Activated CD8-positive, alpha-beta T cell treated with anti-CD3 and anti-CD28 coated beads, Interleukin-2, amount 10 ng/mL, durations not matched to agents 7 days and 5 days (primary cell): ENCODE measurements at regions not wholly inside any gene's neighbourhood (a gene's known extent, or its start where the extent isn't known, plus 50 kb on each side); places are given as distances from the start of the nearest gene placed in this dataset.
A peak's percentile ranks its signal among the peaks of the same experiment; 100 is the strongest.

Source experiments
- ATAC-seq: fragments of 150-1000 bp; cut with Tn5 transposase; one replicate; pipeline ENCODE4 v1.10.0; 2021; ENCODE audit warnings: moderate library complexity
- CTCF ChIA-PET: fragments of 350-600 bp; sonication (Branson Sonifier 250); formaldehyde crosslinking; loops from one replicate; lab custom pipeline; 2021; ENCODE audit warnings: antibody characterized with exemption; lab: Charles Lee
- POLR2A ChIA-PET: fragments of 350-600 bp; sonication (Branson Sonifier 250); formaldehyde crosslinking; loops from one replicate; lab custom pipeline; 2021; ENCODE audit warnings: antibody characterized with exemption; lab: Charles Lee
- DNase-seq: peaks from one replicate; pipeline ENCODE4 v3.0.0-alpha.2; 2020
- H3K27ac Mint-ChIP-seq: one replicate; pipeline ENCODE4 v1.8.0; 2021; ENCODE audit warnings: mild to moderate bottlenecking, mixed read lengths
- H3K27me3 Mint-ChIP-seq: one replicate; pipeline ENCODE4 v1.8.0; 2021; ENCODE audit warnings: low read depth, mixed read lengths
- H3K36me3 Mint-ChIP-seq: one replicate; pipeline ENCODE4 v1.8.0; 2021; ENCODE audit warnings: low read depth, mixed read lengths
- H3K4me1 Mint-ChIP-seq: one replicate; pipeline ENCODE4 v1.8.0; 2021; ENCODE audit warnings: low read depth, mixed read lengths
- H3K4me3 Mint-ChIP-seq: one replicate; pipeline ENCODE4 v1.8.0; 2021; ENCODE audit warnings: mild to moderate bottlenecking, mixed read lengths
- H3K9me3 Mint-ChIP-seq: one replicate; pipeline ENCODE4 v1.8.0; 2022; ENCODE audit warnings: mixed read lengths; ENCODE audit not compliant: insufficient read depth

DNA sequence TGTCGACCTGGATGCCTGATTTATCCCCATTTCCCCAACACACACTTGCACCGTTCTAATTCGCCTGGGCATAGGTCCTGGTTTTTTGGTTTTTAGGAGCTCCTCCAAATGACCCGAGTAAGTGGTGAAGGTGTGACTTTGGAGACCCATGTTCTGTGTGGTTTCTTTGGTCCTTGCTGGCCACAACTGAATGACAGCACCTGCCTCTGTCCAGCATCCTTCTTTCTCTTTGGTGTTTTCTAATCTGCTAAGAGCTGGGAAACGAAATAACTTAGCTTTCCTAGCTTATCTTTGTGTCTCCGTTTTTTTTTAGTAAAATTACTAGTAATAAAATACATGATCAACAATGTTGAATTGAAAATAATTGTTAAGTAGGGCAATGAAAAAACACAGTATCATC is 120.2 kb downstream of the PRLHR start:
- ChIA-PET POLR2A (interaction anchor here (0.6 kb wide), 1 partner anchor 1341 kb away, joined by 3 read pairs; no protein-coding TSS in a partner anchor), CTCF (interaction anchor here (1.2 to 4.3 kb wide), 2 partner anchors 16 to 94 kb away, joined by 3 to 18 read pairs; no protein-coding TSS in a partner anchor)
- no peaks in the 10 kb centered on the region for H3K4me1 Mint-ChIP-seq
- no peaks in the 10 kb centered on the region for H3K36me3 Mint-ChIP-seq
- H3K27me3 Mint-ChIP-seq = peaks cover 15% of the 10 kb centered on the region
- no peak for ATAC-seq
- DNase-seq = no peak
- H3K27ac Mint-ChIP-seq = no peak overlapping the region
- H3K9me3 Mint-ChIP-seq = no peaks in the 10 kb centered on the region
- no peak overlapping the region for H3K4me3 Mint-ChIP-seq

DNA sequence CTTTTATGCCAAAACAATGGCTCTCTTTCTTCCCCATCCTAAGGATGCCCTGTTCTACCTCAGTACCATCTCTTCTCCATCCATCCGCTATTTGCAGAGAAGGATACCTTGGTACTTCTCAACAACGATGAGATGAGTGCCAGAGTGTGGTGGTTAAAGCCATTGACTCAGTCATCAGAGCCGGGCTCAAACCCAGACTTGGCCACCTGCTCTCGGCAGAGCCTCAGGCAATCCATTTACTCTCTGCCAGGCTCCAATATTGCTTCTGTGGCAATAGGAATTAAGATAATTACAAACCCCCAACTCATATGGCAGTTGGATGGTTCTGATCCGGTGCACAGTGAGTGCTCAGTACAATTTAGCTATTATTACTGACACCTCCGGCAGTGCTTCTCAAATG is 121.3 kb downstream of the PRLHR start:
- DNase-seq (no peak), ATAC-seq (no peak)
- no peaks in the 10 kb centered on the region for H3K36me3 Mint-ChIP-seq
- CTCF ChIA-PET = interaction anchor here (4.3 kb wide), 1 partner anchor 15 kb away, joined by 18 read pairs; no protein-coding TSS in a partner anchor
- no peaks in the 10 kb centered on the region for H3K4me1 Mint-ChIP-seq
- POLR2A ChIA-PET = no interaction called here
- H3K9me3 Mint-ChIP-seq = no peaks in the 10 kb centered on the region
- H3K27ac Mint-ChIP-seq = no peak overlapping the region
- peaks cover 25% of the 10 kb centered on the region for H3K27me3 Mint-ChIP-seq
- no peak overlapping the region for H3K4me3 Mint-ChIP-seq

DNA sequence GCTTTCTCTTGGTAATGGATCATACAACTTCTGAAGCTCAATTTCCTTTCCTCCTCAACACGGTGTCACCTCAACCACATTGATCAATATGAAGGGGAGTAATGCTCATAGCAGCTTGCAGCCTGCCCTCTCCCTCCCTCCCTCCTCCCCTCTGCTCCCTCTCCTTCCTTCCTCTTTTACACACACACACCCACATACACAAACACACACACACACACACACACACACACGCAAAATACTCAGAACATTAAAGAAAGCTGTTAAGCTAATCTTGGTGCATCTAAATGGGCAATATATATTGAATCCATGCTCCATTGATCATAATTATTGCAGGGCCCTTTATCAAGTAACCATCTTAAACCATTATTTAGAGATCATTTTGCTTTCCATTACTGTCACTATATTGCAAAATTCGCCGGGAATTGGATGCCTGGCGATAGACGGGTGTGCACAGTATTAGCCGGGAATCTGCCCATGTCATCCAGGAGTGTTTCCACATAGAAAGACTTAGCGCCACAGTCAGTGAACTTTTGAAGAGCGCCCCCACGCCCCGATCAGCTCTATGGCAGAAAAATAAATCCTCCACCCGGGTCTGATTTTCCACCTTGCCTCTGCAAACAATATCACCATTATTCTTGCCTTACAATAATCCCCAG is 122.0 kb downstream of the PRLHR start:
- Mint-ChIP-seq H3K27me3 (peaks cover 28% of the 10 kb centered on the region), H3K36me3 (no peaks in the 10 kb centered on the region), H3K27ac (no peak overlapping the region), H3K4me3 (no peak overlapping the region), H3K4me1 (no peaks in the 10 kb centered on the region), H3K9me3 (no peaks in the 10 kb centered on the region)
- ChIA-PET POLR2A (no interaction called here), CTCF (interaction anchor here (4.3 kb wide), 1 partner anchor 14 kb away, joined by 18 read pairs; no protein-coding TSS in a partner anchor)
- no peak for DNase-seq
- ATAC-seq = no peak

- H3K27me3 Mint-ChIP-seq = peaks cover 28% of the 10 kb centered on the region
- no peak overlapping the region for H3K4me3 Mint-ChIP-seq
- ChIA-PET POLR2A (no interaction called here), CTCF (interaction anchor here (2.9 kb wide), 1 partner anchor 13 kb away, joined by 10 read pairs; no protein-coding TSS in a partner anchor)
- H3K36me3 Mint-ChIP-seq = no peaks in the 10 kb centered on the region
- H3K4me1 Mint-ChIP-seq = no peaks in the 10 kb centered on the region
- ATAC-seq (no peak), DNase-seq (no peak)
- no peak overlapping the region for H3K27ac Mint-ChIP-seq
- no peaks in the 10 kb centered on the region for H3K9me3 Mint-ChIP-seq
These were observed 122.8 kb downstream of the PRLHR start for GRCh38 chr10:118472415-118473304.

DNA sequence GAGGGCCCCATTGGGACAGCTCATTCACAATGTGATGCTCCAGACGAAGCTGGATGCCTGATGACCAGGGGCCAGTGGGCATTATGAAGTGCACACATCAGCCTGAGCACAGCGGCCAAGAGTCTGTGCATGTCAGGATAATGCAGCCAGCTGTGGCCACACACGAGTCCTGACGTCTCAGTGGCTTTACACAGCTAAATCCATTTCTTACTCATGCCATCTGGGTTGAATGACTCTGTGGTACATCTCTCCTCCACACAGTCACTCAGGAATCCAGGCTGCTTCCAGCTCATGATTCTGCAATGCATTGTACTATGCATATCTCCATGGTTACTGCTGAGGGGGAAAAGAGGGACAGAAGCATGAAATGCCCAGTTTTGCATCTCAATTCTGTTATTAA is 123.6 kb downstream of the PRLHR start:
- no peaks in the 10 kb centered on the region for H3K4me1 Mint-ChIP-seq
- CTCF ChIA-PET = interaction anchor here (2.9 kb wide), 1 partner anchor 12 kb away, joined by 10 read pairs; no protein-coding TSS in a partner anchor
- H3K36me3 Mint-ChIP-seq = no peaks in the 10 kb centered on the region
- H3K9me3 Mint-ChIP-seq = no peaks in the 10 kb centered on the region
- POLR2A ChIA-PET = no interaction called here
- H3K4me3 Mint-ChIP-seq = no peak overlapping the region
- ATAC-seq (no peak), DNase-seq (no peak)
- H3K27ac Mint-ChIP-seq = no peak overlapping the region
- peaks cover 28% of the 10 kb centered on the region for H3K27me3 Mint-ChIP-seq

GRCh38 chr10:118470470-118470869 is 125.0 kb downstream of the PRLHR start:
- ATAC-seq = no peak
- Mint-ChIP-seq H3K9me3 (no peaks in the 10 kb centered on the region), H3K4me3 (no peak overlapping the region), H3K4me1 (no peaks in the 10 kb centered on the region), H3K27me3 (peaks cover 37% of the 10 kb centered on the region), H3K27ac (no peak overlapping the region), H3K36me3 (no peaks in the 10 kb centered on the region)
- DNase-seq = no peak
- ChIA-PET CTCF (interaction anchor here (2.9 kb wide), 1 partner anchor 11 kb away, joined by 10 read pairs; no protein-coding TSS in a partner anchor), POLR2A (interaction anchor here (0.6 kb wide), 1 partner anchor 105 kb away, joined by 3 read pairs; no protein-coding TSS in a partner anchor)

DNA sequence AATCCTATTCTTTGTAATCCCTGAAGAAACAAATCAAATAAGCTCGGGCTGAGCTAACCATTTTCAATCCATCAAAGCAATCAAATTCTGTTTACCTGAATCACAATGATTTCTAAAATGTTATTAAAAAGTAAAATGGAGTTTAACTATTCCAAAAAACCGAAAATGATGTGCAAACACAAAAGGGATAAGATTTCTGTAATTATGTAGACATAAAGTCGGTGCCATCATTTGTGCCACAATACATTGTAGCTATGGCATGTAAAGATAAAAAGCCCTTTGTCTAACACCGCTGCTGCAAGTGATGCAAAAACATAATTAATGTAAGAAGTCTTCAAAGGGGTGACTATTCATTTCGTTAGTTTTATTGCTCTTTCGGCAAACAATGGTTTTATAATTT is 125.1 kb upstream of the FAM204A start:
- Mint-ChIP-seq H3K4me3 (no peak overlapping the region), H3K36me3 (no peaks in the 10 kb centered on the region), H3K27me3 (peaks cover 40% of the 10 kb centered on the region), H3K9me3 (no peaks in the 10 kb centered on the region), H3K27ac (no peak overlapping the region), H3K4me1 (no peaks in the 10 kb centered on the region)
- ATAC-seq = no peak
- ChIA-PET POLR2A (no interaction called here), CTCF (no interaction called here)
- no peak for DNase-seq

DNA sequence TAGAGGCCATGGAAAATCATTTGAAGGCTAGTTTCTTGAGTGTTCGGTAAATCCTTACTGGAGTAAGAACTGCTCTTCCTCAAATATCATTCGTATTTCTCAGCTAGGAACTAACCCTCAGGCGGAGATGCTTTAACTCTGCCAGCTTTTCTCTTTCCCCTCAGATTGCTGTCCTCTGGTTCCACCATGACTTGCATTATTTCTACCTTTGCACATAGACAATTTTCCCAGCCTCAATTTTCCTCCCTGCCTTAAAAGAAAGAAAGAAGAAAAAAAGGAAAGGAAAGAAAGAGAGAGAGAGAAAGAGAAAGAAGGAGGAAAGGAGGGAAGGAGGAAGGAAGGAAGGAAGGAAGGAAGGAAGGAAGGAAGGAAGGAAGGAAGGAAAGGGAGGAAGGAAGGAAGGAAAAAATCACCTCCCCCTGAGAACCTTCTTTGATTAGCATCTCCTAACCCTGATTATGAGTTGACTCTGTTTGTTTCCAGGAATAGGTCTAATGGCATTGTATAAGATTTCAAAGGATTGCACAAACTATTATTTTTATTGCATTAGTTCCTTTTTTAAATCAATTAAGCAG is 123.3 kb upstream of the FAM204A start:
- H3K27ac Mint-ChIP-seq = no peak overlapping the region
- POLR2A ChIA-PET = no interaction called here

DNA sequence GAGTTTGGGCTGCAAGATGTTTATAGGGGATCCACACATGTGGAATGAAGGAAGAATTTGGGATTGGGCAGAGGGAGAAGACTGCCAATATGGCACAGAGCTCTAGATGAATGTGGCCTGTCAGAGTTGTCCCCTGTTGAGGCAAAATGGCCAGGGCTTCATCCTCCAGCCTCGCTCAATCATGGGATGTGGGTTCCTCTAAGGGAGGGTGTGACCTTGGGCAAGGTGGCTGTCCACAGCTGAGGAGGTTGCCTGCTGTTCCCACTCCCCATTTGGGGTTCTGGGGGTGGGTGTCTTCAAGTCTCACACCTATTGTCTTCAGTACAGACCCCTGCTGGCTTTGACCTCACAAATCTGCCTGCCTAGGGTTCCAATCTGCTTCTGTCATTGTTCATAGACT is 121.6 kb upstream of the FAM204A start:
- Mint-ChIP-seq H3K4me3 (no peak overlapping the region), H3K4me1 (peaks cover 6% of the 10 kb centered on the region), H3K27ac (no peak overlapping the region), H3K36me3 (no peaks in the 10 kb centered on the region), H3K9me3 (no peaks in the 10 kb centered on the region), H3K27me3 (peaks cover 38% of the 10 kb centered on the region)
- CTCF ChIA-PET = no interaction called here
- DNase-seq (no peak), ATAC-seq (no peak)
- POLR2A ChIA-PET = no interaction called here

More for the DNA sequence above, 123.3 kb upstream of the FAM204A start:
- Mint-ChIP-seq H3K4me1 (no peaks in the 10 kb centered on the region), H3K9me3 (no peaks in the 10 kb centered on the region), H3K36me3 (no peaks in the 10 kb centered on the region), H3K4me3 (no peak overlapping the region), H3K27me3 (peaks cover 45% of the 10 kb centered on the region)
- ATAC-seq (no peak), DNase-seq (no peak)
- CTCF ChIA-PET = no interaction called here

- Mint-ChIP-seq H3K4me3 (no peak overlapping the region), H3K9me3 (no peaks in the 10 kb centered on the region), H3K4me1 (peaks cover 6% of the 10 kb centered on the region), H3K27ac (no peak overlapping the region), H3K27me3 (peaks cover 36% of the 10 kb centered on the region), H3K36me3 (no peaks in the 10 kb centered on the region)
- ChIA-PET POLR2A (no interaction called here), CTCF (no interaction called here)
- no peak for ATAC-seq
- no peak for DNase-seq
These were observed 120.3 kb upstream of the FAM204A start for GRCh38 chr10:118462401-118462800.

DNA sequence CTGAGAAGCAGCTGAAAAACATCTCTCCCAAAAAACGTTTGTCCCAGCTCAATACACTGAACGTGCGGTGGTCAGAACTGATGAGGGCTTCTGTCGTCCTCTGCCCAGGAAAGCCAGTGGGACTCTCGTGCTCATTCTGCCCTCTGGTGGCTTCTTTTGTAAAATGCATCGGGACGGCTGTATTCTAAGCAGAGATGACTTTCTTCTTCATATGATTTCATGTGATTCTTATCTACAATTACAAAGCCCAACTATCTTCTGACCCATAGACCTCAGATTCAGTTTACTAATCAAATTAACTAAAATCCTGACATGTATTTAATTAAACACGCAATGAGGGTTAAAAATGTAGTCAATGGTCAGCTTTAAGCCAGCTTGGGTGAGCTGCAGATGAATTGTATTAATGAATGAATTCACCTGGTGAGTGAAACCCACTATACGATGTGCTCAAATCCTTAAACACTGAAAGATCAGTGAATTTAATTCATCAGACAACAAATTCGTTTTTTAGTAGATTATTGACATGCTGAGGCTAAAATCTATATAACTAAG is 117.6 kb upstream of the FAM204A start:
- ChIA-PET POLR2A (no interaction called here), CTCF (interaction anchor here (0.6 to 2.7 kb wide), 33 partner anchors 10 to 1243 kb away, joined by 3 to 23 read pairs (median 4); no protein-coding TSS in a partner anchor)
- ATAC-seq = peak; percentile 87
- H3K27me3 Mint-ChIP-seq = peaks cover 38% of the 10 kb centered on the region
- H3K4me1 Mint-ChIP-seq = peaks cover 6% of the 10 kb centered on the region
- DNase-seq = peak; percentile 72
- H3K4me3 Mint-ChIP-seq = peak overlapping the region; percentile 9
- H3K27ac Mint-ChIP-seq = no peak overlapping the region
- H3K9me3 Mint-ChIP-seq = no peaks in the 10 kb centered on the region
- no peaks in the 10 kb centered on the region for H3K36me3 Mint-ChIP-seq
